ENCODE measurements at regions not wholly inside any gene's neighbourhood (a gene's known extent, or its start where the extent isn't known, plus 50 kb on each side); places are given as distances from the start of the nearest gene placed in this dataset.

DNA sequence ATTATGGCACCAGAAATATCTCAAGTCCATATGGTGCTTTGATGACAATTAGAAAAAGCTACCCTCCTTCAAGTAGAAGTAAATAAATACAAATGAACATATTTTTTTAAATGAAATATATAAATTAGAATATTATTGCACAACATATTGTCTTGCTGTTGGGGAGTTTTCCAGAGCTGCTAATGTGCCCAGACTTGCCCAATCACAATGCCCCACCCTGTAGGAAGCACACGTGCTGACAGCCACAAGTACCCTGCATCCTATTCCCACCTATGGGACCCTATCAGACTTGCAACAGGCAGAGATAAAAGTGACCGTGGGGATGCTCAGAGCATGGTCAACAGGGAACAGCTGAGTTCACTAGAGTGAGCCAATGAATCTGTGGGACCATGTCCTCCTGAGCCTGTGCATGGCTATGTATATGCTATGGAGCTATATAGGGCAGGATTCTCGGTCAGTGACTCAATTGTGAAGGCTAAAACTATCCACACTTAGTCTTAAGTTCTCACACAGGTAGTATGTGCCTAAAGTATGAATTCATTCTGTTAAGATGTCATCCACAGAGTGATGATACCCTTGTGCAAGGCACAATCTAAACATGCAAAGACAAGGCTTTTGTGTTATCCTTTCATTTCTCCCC, 336.0 kb downstream of the HGF start:
- no peak for TF ChIP-seq CTCF (IDR thresholded peaks at IDR 0.05)
- no peak for TF ChIP-seq POLR2A (IDR thresholded peaks at IDR 0.05)
